DMS53 (cell line): ENCODE measurements at regions not wholly inside any gene's neighbourhood (a gene's known extent, or its start where the extent isn't known, plus 50 kb on each side); places are given as distances from the start of the nearest gene placed in this dataset.

Source experiments
- DNase-seq: peaks from one replicate; lab custom pipeline; 2025; lab: John Stamatoyannopoulos, UW

DNA sequence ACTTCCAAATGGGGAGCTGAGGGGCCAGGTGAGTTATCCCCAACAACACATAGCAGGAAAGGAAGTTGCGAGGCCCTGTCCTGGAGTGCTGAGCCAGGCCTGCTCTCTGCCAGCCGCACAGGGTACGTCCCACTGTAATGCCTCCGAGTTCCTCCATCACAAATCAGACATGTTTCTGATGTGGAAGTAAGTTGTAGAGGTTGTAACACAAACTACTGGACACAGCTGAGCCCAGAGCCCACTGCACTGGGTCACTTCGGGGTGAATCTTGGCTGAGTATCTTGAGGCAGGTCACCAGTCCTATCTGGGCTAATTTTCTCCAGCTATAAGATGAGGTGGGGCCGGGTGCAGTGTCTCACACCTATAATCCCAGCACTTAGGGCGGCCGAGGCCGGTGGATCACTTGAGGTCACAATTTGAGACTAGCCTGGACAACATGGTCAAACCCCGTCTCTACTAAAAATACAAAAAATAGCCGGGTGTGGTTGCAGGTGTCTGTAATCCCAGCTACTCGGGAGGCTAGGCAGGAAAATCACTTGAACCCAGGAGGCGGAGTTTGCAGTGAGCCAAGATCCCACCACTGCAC is 100.8 kb upstream of the CDH5 start:
- DNase-seq: no peak

DNA sequence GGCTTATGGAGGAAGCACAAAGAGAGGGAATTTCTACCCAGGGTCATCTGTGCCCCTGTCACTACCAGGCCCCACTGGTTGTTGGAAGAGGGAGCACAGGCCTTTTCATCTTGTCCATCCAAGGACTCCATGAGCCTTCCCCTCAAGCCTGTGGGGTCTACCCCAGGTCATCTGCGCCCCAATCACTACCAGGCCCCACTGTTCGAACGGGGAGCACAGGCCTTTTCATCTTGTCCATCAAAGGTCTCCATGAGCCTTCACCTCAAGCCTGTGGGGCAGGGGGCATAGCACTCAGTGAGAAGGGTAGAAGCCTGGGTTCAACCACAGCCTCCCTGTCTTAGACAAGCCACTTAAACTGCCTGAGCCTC is 101.5 kb upstream of the CDH5 start:
- no peak for DNase-seq

DNA sequence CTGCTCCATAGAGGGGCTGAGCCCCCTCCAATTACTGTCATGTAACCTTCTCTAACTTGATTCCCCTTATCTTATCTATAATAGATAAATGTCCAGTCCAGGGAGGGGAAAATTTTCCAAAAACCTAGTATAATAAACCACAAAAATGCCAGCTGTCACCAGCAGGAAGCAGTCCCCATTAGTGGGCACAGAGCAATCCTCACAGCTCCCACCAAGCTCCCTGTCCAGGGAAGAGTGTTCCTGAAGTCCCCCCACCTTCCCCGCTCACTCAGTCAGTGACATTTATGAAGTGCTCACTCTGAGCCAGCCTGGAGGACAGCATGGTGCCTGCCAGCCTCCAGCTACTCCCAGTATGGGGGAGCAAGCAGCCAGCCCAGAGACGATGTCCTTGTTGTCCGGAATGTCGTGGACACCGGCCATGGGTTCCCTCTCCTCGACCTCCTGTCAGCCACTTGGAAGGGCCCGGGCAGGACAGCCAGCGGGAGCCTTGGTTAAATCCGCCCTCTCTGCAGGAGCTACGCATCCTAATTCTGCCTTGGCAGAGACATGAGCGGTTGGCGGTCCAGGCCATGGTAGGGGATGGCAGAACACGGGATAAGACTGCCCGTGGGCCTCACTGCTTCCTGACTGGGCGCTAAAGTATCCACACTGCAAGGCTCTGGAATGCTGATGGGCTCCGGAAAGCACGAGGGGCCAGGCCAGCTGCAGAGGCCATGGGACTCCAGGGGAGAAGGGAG is 102.0 kb upstream of the CDH5 start:
- DNase-seq: no peak

DNA sequence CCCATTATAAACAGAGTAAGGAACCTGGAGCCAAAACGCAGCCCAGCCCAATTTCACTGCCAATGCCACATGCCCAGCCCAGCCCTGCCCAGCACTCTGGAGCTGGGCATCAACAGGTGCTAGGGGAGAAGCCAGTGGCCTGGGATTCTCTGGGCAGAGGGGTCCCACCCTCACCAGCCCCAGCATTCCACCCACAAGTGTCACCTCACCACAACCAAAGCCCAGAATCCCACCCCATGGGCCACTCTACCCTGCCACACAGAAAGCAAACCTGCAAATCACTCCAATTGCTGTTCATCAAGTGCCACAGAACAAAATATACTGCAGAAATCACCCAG is 102.5 kb upstream of the CDH5 start:
- no peak for DNase-seq

DNA sequence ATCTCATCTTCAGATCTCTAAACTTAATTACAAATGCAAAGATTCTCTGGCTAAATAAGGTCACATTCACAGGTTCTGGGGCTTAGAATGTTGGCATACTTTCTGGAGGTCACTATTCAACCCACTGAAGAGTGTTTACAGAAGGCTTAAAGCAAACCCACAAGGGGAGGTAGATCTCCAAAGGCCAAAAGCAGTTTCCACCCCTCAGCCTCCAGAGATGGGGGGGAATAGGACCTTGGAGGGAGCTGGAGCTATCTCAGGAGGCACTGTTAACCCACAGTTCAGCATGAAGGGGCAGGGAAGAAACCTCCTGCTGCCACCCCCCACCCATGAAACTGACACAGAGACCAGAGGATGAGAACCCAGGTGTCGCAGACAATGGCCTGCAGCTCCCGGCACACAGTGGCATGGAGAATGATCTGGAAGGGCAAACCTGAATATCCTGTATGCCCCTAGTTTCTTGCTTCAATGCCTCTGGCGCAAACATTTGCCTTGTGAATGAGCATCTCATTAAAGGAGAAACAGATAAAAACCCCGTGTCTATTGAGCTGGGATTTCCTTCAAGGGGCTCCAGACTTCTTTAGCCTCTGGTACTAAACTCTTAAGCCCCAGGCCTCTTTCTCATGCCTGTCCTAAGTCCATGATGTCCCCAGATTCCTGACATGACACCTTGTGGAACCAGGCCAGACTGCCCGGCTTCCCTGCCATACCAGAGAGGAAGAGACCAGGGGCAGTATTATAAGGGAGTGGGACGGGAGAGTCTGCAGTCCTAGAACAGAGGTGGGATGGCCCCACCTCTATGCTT is 103.1 kb upstream of the CDH5 start:
- DNase-seq: no peak

DNA sequence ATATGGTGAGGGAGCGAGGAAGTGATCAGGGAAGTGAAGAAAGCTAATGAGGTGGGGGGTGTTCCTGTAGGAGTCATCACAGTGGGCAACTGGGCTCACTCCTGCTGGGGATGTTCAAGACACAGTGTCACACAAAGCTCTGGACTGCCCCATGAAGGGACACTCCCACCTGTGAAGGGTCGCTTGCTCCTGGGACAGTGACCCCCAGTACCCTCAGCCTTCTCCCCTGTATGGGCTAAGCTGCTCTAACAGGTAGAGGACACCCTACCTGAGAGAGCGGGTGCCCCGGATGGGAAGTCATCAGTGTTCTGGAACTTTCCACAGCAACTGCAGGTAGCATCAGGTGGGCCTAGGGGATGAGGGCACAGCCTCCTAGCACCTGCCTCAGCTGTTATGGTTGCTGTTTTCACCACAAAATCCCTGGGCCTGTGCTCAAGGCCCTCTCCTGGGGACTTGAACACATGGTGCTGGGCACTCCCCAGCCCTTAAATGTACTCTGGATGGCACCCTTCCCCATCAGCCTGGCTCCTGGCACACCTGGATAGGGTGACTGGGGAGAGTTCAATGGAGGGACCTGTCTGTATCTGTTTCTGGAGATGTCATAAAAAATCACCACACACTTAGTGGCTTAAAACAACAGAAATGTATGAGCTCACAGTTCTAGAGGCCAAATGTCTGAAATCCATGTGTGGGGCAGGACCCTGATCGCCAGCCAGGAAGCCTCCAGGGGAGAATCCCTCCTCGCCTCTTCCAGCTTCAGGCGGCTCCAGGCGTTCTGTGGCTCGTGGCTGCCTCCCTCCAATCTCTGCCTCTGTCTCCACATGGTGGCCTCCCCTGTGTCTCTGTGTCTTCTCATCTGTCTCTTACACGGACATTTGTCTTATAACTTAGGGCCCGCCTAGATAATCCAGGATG is 104.0 kb upstream of the CDH5 start:
- no peak for DNase-seq

DNA sequence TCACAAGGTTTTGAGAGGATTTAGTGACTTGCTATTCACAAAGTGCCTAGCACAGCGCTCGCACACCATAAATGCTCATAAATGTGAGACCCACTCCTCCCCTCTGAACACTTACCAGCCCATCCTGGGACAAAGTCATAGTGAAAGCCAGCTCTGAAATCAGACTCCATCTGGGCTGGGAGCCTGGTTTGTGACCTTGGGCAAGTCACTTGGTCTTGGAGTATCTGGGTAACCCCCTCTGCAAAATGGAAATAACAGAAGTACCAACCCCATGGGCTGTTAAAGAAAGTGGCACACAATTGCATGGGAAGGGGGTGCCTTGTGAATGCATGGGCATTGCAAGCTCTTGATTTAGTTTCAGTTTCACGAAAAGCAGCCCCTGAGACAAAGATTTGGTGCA is 104.7 kb upstream of the CDH5 start:
- DNase-seq: no peak

DNA sequence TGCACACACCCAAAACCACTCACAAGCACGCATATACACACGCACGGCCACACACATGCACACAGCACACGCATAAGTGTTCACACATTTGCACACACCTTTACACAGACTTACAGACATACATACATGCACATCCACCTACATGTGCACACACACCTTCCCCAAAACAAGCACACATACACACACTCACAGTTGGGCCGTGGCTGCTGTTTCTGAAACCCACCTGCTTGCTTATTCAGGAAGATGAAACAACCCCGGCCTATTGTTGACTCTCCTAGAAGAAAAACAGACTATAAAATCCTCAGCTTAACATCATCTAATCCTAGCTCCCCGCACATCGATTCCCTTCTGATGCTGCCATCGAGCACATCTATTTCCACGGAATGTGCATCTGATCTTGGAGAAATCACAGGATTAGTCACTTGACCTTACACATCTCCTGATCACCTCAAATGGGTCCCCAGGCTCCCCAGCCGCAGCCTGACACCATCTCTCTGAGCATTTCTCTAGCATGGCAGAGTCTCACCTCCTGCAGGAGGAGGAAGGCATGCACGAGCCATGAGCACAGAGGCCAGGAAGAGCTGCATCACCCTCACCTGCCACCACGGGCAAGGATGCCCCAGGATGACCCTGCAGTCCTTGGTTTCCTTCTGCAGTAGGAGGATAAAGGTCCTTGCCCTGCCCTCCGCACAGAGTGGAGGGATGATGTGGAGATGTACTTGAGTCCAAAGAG is 105.8 kb upstream of the CDH5 start:
- no peak for DNase-seq

DNA sequence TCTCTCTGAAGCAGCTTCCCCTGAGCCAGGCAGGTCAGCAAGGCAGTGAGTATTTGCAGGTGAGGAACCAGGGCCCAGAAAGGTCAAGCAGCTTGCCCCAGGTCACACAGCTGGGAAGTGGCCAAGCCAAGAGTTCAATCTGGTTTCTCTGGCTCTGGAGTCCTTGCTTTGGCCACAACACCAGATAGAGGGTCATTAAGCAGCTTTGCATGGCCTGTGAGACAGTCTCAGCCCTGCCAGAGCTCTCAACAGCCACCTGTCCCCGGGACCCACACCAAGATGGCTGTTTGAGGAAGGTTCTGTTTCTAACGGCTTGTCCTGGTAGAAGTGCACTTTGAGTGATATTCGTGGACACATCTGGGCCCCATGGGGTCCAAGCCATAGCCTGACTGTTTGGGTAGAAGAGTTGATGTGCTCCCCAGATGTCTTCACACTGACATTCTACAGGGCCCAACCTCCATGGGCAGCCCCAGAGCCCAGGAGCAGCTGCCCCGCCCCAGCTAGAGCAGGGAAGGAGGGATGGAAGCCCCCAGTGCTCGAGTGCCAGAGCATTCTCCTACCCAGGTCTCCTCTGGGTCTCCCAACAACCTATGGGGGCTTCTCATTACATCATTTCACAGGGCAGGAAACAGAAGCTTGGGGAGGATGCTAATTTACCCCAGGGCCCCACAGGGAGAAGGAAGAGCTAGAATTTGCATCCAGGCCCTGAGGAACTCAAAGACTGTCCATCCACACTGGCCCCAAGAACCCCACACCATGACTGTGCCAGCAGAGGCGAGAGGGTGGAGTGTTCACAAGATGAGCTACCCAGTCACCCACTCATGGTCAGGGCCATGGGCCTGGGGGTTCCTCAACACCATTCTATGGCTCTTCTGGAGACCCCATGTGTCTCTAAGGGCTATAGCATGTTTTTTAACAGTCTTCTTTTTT is 107.3 kb upstream of the CDH5 start:
- DNase-seq: no peak

DNA sequence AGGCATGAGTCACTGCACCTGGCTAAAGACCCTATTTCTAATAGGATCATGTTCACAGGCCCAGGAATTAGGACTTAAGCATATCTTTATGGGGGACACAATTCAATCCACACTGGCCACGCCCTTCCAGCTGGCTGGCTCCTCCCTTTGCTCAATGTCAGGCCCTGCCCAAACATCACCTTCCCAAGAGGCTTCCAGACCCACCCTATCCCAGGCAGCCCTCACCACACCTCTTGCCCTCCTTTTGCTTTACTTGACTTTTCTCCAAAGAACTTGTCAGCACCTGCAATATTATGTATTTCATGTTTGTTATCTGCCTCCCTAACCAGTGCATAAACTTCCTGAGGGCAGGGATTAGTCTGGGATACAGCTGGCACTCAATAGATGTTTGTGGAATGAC is 109.6 kb upstream of the CDH5 start:
- no peak for DNase-seq

DNA sequence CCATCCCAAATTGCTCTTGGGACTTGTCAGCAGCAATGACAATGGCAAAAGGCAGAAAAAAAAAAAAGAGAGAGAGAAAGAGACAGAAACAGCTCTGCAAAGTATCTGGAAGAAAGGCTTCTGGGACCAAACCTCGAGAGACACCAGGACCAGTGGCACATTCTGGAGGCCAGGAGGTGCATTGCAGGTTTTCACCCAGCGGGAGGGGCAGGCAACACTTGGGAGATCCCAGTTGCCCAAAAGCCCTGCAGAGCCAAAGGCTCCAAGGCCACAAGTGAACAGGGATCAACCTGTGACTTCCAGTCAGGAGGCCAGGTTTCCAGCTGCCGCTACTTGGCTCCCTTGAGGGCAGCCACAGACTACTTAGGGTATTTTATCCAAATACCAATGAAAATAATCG is 110.8 kb upstream of the CDH5 start:
- no peak for DNase-seq

DNA sequence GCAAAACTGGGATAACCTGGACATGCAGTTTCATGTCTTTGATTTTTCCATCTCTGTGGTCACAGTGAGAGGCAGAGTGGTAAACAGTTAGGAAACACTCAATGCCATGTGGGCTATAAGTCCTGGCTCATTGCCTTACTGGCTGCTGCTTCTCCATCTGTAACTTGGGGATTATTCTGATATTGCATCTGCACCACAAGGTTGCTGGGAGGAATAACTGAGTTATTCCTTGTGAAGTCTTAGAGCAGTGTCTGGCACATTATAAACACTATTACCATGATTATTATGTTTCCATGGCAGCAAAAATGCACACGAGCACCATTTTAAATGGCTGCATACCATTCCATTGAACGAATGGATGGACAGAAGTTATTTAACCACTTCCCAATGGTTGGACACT is 111.7 kb upstream of the CDH5 start:
- no peak for DNase-seq

DNA sequence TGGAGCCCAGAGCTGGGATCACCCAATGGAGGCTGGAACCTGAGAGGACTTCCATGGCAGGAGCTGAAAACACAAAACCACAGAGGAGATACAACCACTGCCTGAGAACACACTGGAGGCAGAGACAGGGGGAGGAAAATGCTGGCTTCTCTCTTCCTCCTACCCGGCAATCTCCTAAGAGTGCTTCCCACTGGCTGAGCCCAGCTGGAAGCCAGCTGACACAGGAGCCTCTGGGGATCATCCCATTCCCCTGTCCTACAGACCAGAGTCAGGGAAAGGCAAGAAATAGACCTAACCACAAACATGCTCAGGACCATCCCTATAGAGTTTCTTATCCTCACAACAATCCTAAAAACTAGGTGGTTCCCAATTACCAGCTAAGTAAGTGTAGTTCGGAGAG is 112.4 kb upstream of the CDH5 start:
- DNase-seq: no peak

DNA sequence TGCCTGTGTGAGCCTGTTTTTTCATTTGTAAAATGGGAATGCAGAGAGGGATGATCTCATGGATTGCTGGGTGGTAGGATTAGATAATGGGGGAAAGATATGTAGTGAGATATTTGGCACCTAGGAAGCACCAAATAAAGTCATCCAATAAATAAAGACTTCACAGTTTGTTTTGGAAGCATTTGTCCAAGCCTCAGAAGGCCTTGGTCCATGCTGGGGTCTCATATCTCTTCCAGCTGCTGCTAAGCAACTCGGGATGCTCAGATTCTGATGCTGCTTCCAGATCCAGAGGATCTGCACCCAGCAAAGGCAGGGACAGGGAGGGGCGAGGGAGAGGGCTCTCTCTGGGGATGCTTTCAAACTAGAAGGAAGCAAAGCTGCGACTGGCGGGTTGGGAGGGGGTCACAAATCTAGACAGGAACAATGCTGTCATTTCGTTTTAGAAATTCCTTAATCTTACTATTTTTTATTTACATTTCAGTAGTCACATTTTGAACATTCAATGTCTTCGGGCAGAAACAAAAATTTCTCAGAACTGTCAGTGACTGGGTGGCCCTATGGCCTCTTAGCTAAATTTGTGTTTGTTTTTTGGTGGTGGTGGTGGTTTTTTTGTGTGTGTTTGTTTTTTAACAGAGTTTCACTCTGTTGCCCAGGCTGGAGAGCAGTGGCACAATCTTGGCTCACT is 114.9 kb upstream of the CDH5 start:
- DNase-seq: no peak

DNA sequence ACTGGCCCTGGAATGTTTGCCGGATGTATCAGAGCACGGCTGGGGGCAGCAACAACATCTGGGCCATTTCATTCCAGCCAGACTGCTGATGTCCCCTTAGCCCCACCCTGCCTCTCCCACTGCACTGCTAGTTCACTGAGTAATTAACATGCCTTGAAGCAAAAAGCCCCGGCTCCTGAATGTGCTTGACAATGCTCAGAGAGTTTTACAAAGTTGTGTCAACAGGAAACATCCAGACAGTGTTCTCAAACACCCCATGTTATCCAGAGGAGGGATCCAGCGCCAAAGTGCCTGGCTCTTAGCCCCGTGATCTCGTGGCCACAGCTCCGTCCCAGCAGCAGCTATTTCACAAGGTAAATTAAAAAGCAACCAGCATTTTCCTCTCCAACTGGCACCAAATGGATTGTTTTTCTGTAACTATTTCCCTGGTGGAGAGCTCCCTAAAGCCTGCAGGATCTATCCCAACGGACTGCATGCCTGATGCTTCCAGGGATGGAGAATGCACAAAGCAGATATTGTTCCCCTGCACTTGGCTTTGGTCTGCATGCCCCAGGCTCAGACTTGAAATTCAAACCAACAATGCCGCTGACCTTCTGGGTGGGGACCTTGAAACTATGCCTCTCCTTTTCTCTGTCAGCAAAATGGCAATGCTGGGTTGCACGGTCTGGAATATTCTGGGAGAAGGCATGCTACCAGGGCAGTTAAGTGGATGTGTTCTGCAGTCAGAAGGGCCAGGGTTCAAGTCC is 115.6 kb upstream of the CDH5 start:
- no peak for DNase-seq

DNA sequence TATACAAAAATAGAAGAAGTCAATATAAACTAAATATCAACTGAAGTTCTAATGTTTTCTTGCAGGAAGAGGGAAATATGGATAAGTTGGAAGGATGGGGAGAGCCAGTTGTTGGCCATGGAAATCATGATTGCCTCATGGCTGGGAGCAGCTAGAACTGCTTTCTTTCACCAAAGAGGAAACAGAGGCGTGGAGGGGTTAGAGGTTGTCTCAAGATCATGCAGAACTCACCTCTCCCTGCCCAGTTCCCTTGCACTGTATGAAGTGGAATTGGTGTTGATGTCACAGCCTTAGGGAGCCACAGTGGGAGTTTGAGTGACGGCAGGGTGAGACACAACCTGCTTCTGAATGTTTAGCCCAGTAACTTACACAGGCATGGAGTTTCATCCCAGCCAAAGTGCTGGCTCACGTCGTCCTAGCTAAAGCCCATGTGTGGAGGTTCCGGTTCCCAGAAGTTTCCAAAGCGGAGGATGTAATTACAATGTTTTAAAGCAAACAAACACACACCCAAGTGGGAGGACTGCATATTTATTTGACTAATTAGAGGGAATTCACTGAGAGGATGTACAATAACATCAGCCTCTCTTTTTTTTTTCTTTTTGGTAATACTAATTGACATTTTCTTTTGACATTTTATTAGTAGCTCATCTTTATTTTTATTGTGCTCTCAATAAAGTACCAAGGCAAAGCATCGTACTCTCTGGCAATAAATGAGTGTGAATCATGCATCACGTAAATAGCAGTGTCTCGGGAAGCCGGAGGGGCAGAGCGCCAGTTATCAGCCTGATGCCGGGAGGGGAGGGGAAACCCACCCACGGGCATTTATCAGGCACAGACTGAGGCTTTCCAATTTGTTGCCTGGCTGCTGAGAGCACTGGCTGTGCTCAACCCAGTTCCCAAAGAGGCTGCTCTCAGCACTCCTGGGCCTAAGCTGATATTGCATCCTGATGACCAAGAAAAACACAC is 118.7 kb upstream of the CDH5 start:
- DNase-seq: no peak

DNA sequence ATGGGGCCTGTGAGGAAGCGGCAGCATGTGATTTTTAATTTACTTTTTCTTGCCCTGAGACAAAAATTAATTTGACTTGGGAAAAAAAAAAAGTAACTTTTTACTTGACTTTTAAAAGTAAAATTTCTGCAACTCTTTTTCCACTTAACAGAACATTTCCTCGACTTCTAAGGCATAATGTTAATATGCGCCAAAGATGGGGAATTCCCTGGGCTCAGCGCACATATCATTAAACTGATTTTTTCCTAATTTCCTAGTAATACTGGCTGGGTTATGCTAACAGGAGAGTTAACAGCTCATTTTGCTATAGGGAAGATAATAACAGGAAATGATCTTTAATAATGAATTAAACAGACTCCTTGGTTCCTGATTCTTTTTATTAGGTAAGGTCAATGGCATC is 120.6 kb upstream of the CDH5 start:
- DNase-seq: no peak

DNA sequence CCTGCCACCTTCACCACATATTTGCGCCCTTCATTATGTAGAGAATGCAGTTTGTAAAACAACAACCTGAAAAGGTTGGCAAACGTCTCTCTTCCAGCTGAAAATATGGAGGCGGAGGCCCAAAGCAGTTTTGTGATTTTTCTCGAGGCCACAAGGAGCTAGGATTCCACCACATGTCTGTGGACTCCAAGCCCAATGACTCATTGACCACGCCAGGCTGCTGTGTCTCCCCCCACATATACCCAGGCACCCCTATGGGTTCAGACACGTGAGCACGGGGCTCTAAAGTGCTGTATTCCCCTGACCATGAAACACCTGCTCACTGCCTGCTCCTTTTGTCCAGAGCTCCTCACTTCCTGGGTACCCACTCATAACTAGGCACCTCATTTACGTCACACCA is 121.4 kb upstream of the CDH5 start:
- DNase-seq: no peak
